ENCODE measurements at regions not wholly inside any gene's neighbourhood (a gene's known extent, or its start where the extent isn't known, plus 50 kb on each side); places are given as distances from the start of the nearest gene placed in this dataset.

DNA sequence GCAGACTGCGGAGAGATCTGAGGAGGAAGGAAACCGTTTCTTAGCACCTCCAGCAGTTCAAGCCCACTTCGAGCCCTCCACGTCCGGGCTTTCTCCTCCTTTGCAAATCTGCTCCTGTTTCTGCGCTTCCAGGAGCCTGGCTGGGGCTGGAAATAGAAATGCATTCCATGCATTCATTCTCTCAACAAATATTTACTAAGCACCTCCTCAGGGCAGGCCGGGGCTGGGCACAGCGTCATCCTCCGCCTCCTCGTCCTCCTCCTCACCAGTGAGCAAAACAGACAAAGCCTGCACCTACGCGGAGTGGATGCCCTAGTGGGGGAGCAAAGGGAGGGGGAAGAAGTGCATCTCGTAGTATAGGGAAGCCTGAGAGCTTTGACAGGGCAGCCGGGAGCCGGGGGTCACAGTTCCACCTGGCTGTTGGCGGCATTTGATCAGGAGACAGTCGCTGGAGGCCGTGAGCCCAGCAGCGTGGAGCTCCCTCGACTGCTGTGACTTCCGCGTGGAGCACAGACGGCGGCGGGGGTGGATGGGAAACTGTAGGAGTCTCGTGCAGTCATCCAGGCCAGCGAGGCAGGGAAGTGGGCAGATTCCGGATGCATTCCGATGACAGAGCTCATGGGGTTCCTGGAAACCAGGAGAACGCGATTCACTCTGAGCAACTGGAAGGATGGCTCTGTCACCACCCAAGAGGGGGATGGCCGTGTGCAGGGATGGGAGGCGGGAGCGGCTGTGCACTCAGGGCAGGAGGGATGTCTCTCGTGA is 93.5 kb downstream of the SIK1 start:
- ATAC-seq (ENCODE audit: low FRiP score in 2 of 2) = peak; percentile 63 to 83
- H3K4me3 ChIP-seq = peak overlapping the region in 2 of 4 donors; percentile 2 to 6
- peak; percentile 36 to 91 for TF ChIP-seq POLR2AphosphoS5 (IDR thresholded peaks at IDR 0.05)
- TF ChIP-seq CTCF (IDR thresholded peaks at IDR 0.05) = no peak
- peak in 3 of 4 donors; percentile 46 to 55 (median 49) for TF ChIP-seq EP300 (IDR thresholded peaks at IDR 0.05)
- peak in 2 of 4 donors; percentile 33 to 48 for TF ChIP-seq POLR2A (IDR thresholded peaks at IDR 0.05)
- peak; percentile 65 to 85 for DNase-seq
- peaks cover 12 to 26% (median 22%) of the 10 kb centered on the region in 4 donors for H3K4me1 ChIP-seq
- H3K9me3 ChIP-seq = no peaks in the 10 kb centered on the region
- no peaks in the 10 kb centered on the region for H3K36me3 ChIP-seq
- H3K27ac ChIP-seq = peak overlapping the region; percentile 77 to 80 (median 79)
- H3K27me3 ChIP-seq = no peaks in the 10 kb centered on the region
- 32 to 74% methylated on average over 6 to 30 of the region's 35 CpGs for WGBS, 2 donors

DNA sequence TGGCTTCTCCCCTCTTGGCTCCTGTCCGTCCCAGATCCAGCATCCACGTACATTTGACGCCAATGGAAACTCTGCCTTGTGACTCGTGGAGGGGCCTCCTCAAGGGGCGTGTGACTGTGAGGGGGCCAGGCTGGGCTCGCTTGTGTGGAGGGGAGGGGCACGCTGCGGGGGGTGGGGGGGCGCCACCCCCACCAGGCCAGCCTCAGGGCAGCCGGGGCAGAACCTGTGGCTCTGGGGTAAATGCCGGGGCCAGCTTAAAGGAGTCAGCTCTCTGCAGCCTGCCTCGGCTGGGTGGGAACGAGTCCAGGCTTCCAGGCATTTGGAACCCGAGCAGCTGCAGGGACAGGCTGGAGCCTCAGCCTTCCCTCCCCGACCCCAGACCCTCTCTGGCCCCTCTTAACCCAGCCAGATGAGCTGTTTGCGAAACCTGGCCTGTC is 94.1 kb downstream of the SIK1 start:
- Histone ChIP-seq H3K4me3 (peak overlapping the region in 2 of 4 donors; percentile 2 to 6), H3K36me3 (no peaks in the 10 kb centered on the region), H3K9me3 (no peaks in the 10 kb centered on the region), H3K4me1 (peaks cover 12 to 26% (median 22%) of the 10 kb centered on the region in 4 donors), H3K27me3 (no peaks in the 10 kb centered on the region), H3K27ac (peak overlapping the region; percentile 77 to 80 (median 79))
- peak in 1 of 2 donors; percentile 52 for DNase-seq
- TF ChIP-seq POLR2A (IDR thresholded peaks at IDR 0.05) (no peak), POLR2AphosphoS5 (IDR thresholded peaks at IDR 0.05) (no peak), CTCF (IDR thresholded peaks at IDR 0.05) (no peak), EP300 (IDR thresholded peaks at IDR 0.05) (no peak)
- peak in 1 of 2 donors; percentile 17 for ATAC-seq (ENCODE audit: low FRiP score in 2 of 2)
- 24 to 41% methylated on average over 3 to 10 of the region's 16 CpGs for WGBS, 2 donors

DNA sequence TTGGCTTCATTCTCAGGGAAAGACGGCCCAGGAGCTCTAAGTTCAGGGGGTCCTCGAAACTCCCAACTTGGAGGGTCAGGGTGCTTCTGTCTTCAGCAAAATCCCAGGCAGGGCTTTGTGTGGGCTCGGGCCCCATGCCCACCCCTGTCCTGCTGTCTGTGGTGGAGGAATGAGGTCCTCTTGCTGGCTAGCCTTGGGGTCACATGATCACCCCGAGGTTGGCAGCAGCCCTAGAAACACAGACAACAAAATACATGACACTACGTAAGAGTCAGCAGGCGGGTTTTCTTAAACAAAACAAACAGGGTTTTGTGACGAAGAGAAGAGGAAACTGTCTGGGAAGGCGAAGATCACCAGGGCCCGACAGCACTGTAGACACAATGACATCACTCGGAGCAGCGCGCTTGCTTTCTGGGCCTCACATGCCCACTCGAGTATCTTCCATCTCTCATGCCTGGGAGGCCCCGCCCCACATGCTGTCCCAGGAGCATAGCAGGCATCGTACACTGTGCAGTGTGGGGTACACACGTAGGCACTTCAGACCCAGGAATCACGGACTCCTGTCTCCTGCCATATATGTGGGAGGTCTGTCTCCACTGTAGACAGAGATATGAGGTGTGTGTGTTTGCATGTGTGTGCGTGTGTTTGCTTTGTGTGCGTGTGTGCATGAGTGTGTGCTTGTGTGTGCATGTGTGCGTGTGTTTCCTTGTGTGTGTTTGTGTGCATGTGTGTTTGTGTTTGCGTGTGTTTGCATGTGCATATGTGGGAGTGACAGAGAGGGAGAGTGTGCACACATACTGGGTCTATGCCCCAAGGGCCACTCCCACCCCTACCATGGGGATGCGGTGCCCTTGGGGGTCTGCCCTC is 94.7 kb downstream of the SIK1 start:
- DNase-seq = peak in 1 of 2 donors; percentile 37
- 61 to 63% methylated on average over 21 to 22 of the region's 22 CpGs for WGBS, 2 donors
- peak; percentile 30 to 35 for ATAC-seq (ENCODE audit: low FRiP score in 2 of 2)

More for the DNA sequence above, 94.7 kb downstream of the SIK1 start:
- TF ChIP-seq EP300 (IDR thresholded peaks at IDR 0.05) (peak in 1 of 4 donors; percentile 35), CTCF (IDR thresholded peaks at IDR 0.05) (no peak)
- peaks cover 12 to 26% (median 22%) of the 10 kb centered on the region in 4 donors for H3K4me1 ChIP-seq
- no peaks in the 10 kb centered on the region for H3K27me3 ChIP-seq
- H3K9me3 ChIP-seq = no peaks in the 10 kb centered on the region
- H3K36me3 ChIP-seq = no peaks in the 10 kb centered on the region
- H3K27ac ChIP-seq = peak overlapping the region; percentile 0 to 80 (median 78)
- H3K4me3 ChIP-seq = no peak overlapping the region
